ENCODE measurements at regions not wholly inside any gene's neighbourhood (a gene's known extent, or its start where the extent isn't known, plus 50 kb on each side); places are given as distances from the start of the nearest gene placed in this dataset.

DNA sequence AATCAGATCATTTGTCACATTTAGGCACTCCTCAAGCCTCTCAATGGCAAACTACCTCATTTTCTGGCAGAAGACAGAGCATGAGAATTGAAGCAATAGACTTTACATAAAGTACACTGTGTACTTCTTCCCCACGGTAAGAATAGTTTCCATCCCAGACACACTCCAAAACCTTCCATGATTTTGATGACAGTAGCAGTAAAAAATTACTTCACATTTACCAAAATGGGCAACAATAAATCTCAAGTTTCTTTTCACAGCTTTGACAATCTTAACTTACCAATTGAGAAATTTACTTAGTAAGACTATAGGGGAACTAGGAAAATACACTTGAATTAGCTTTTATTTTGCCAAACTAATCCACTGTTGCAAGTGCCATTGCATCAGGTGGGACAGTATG, 353.8 kb downstream of the HAO1 start:
- H3F3A ChIP-seq (replicated peaks; ENCODE audit: insufficient read depth) = no peaks in the 10 kb centered on the region
- WGBS (ENCODE audit: low lambda C conversion rate) = 6% methylated on average over 1 of the region's 1 CpG
- H3K4me2 ChIP-seq = no peak overlapping the region
- POLR2A ChIA-PET = no interaction called here
- no peak overlapping the region for H3K27ac ChIP-seq (ENCODE audit: low read depth in 2 of 2, low read length in 1 of 2)
- no peaks in the 10 kb centered on the region for H3K79me2 ChIP-seq (ENCODE audit: insufficient read depth)
- H3K9me2 ChIP-seq = no peaks in the 10 kb centered on the region
- TF ChIP-seq MEF2A (IDR thresholded peaks at IDR 0.05; ENCODE audit: borderline replicate concordance, low read depth) (no peak), GATA2 (CRISPR knock-in tag; IDR thresholded peaks at IDR 0.05) (no peak), EP300 (IDR thresholded peaks at IDR 0.05; ENCODE audit: borderline replicate concordance in 1 of 2, low read depth in 1 of 2, low read length in 1 of 2) (no peak), SMC3 (IDR thresholded peaks at IDR 0.05; ENCODE audit: low read depth, low read length) (no peak), RXRA (IDR thresholded peaks at IDR 0.05; ENCODE audit: borderline replicate concordance, low read depth) (no peak), RAD21 (IDR thresholded peaks at IDR 0.05; ENCODE audit: low read length) (no peak)
- TF ChIP-seq, protein P1, sequence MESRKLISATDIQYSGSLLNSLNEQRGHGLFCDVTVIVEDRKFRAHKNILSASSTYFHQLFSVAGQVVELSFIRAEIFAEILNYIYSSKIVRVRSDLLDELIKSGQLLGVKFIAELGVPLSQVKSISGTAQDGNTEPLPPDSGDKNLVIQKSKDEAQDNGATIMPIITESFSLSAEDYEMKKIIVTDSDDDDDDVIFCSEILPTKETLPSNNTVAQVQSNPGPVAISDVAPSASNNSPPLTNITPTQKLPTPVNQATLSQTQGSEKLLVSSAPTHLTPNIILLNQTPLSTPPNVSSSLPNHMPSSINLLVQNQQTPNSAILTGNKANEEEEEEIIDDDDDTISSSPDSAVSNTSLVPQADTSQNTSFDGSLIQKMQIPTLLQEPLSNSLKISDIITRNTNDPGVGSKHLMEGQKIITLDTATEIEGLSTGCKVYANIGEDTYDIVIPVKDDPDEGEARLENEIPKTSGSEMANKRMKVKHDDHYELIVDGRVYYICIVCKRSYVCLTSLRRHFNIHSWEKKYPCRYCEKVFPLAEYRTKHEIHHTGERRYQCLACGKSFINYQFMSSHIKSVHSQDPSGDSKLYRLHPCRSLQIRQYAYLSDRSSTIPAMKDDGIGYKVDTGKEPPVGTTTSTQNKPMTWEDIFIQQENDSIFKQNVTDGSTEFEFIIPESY (IDR thresholded peaks at IDR 0.05; ENCODE audit: borderline replicate concordance, low read depth) = no peak
- TF ChIP-seq, protein P2, sequence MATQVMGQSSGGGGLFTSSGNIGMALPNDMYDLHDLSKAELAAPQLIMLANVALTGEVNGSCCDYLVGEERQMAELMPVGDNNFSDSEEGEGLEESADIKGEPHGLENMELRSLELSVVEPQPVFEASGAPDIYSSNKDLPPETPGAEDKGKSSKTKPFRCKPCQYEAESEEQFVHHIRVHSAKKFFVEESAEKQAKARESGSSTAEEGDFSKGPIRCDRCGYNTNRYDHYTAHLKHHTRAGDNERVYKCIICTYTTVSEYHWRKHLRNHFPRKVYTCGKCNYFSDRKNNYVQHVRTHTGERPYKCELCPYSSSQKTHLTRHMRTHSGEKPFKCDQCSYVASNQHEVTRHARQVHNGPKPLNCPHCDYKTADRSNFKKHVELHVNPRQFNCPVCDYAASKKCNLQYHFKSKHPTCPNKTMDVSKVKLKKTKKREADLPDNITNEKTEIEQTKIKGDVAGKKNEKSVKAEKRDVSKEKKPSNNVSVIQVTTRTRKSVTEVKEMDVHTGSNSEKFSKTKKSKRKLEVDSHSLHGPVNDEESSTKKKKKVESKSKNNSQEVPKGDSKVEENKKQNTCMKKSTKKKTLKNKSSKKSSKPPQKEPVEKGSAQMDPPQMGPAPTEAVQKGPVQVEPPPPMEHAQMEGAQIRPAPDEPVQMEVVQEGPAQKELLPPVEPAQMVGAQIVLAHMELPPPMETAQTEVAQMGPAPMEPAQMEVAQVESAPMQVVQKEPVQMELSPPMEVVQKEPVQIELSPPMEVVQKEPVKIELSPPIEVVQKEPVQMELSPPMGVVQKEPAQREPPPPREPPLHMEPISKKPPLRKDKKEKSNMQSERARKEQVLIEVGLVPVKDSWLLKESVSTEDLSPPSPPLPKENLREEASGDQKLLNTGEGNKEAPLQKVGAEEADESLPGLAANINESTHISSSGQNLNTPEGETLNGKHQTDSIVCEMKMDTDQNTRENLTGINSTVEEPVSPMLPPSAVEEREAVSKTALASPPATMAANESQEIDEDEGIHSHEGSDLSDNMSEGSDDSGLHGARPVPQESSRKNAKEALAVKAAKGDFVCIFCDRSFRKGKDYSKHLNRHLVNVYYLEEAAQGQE (IDR thresholded peaks at IDR 0.05; ENCODE audit: low read depth, low read length) = no peak
- TF ChIP-seq, protein P3, sequence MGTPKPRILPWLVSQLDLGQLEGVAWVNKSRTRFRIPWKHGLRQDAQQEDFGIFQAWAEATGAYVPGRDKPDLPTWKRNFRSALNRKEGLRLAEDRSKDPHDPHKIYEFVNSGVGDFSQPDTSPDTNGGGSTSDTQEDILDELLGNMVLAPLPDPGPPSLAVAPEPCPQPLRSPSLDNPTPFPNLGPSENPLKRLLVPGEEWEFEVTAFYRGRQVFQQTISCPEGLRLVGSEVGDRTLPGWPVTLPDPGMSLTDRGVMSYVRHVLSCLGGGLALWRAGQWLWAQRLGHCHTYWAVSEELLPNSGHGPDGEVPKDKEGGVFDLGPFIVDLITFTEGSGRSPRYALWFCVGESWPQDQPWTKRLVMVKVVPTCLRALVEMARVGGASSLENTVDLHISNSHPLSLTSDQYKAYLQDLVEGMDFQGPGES (IDR thresholded peaks at IDR 0.05; ENCODE audit: low read depth, low read length) = no peak
- H4K20me1 ChIP-seq (ENCODE audit: insufficient read depth) = no peaks in the 10 kb centered on the region
- DNase-seq = no peak
- H3K4me1 ChIP-seq (ENCODE audit: control insufficient read depth in 1 of 2, insufficient read depth in 2 of 2, low read depth in 1 of 2, low read length in 1 of 2) = no peaks in the 10 kb centered on the region
- peak overlapping the region; percentile 35; the same call in 1 of the 2 replicates for H2AFZ ChIP-seq (ENCODE audit: low read depth)
- no peaks in the 10 kb centered on the region for H3K36me3 ChIP-seq (replicated peaks in 1 of 2; ENCODE audit: control insufficient read depth in 1 of 2, insufficient read depth in 2 of 2, low read length in 1 of 2)
- no peaks in the 10 kb centered on the region for H3K9me3 ChIP-seq
- H3K4me3 ChIP-seq (ENCODE audit: low read depth in 2 of 2, low read length in 1 of 2) = no peak overlapping the region
- CTCF ChIA-PET = no interaction called here
- H3K27me3 ChIP-seq (ENCODE audit: insufficient read depth) = no peaks in the 10 kb centered on the region
- no peak overlapping the region for H3K9ac ChIP-seq

DNA sequence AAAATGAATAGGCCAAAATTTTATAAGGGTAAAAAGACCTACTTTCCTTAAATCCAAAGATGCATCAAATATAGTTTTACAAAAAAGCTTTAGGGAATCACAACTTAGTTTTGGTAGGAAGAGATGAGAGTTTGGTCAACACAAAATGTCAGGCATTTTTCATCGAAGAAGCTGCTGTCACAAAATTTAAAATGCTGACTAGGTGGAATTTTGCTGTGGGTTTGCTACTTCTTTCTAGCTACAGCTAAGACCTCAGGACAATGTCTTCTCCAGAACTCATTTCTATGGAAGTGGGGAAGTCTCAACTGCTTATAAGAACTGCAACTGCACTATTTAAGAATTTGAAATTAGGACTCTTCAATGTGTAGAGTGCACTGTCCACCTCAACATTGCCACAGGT, 351.1 kb downstream of the HAO1 start:
- Histone ChIP-seq H2AFZ (ENCODE audit: low read depth) (no peak overlapping the region), H4K20me1 (ENCODE audit: insufficient read depth) (no peaks in the 10 kb centered on the region), H3K4me1 (ENCODE audit: control insufficient read depth in 1 of 2, insufficient read depth in 2 of 2, low read depth in 1 of 2, low read length in 1 of 2) (no peaks in the 10 kb centered on the region), H3K9me3 (no peaks in the 10 kb centered on the region), H3K9ac (no peak overlapping the region), H3K9me2 (no peaks in the 10 kb centered on the region), H3K36me3 (replicated peaks in 1 of 2; ENCODE audit: control insufficient read depth in 1 of 2, insufficient read depth in 2 of 2, low read length in 1 of 2) (no peaks in the 10 kb centered on the region), H3F3A (replicated peaks; ENCODE audit: insufficient read depth) (no peaks in the 10 kb centered on the region), H3K27me3 (ENCODE audit: insufficient read depth) (no peaks in the 10 kb centered on the region), H3K4me2 (no peak overlapping the region), H3K79me2 (ENCODE audit: insufficient read depth) (no peaks in the 10 kb centered on the region), H3K27ac (ENCODE audit: low read depth in 2 of 2, low read length in 1 of 2) (no peak overlapping the region), H3K4me3 (ENCODE audit: low read depth in 2 of 2, low read length in 1 of 2) (no peak overlapping the region)
- WGBS (ENCODE audit: low lambda C conversion rate) = 0% methylated on average over 1 of the region's 1 CpG
- ChIA-PET CTCF (interaction anchor here (0.6 to 0.9 kb wide), 2 partner anchors 11 to 1434 kb away, joined by 3 to 4 read pairs; no protein-coding TSS in a partner anchor), POLR2A (no interaction called here)
- no peak for DNase-seq
- no peak for TF ChIP-seq YY1 (IDR thresholded peaks at IDR 0.05; ENCODE audit: low read depth)
- no peak for TF ChIP-seq EP300 (IDR thresholded peaks at IDR 0.05; ENCODE audit: borderline replicate concordance in 1 of 2, low read depth in 1 of 2, low read length in 1 of 2)
- TF ChIP-seq RXRA (IDR thresholded peaks at IDR 0.05; ENCODE audit: borderline replicate concordance, low read depth) = no peak
- no peak for TF ChIP-seq POLR2AphosphoS5 (IDR thresholded peaks at IDR 0.05; ENCODE audit: low read depth, low read length)
- no peak for TF ChIP-seq MXI1 (IDR thresholded peaks at IDR 0.05; ENCODE audit: low read depth, low read length)
- TF ChIP-seq NFIC (IDR thresholded peaks at IDR 0.05; ENCODE audit: borderline replicate concordance) = no peak
- no peak for TF ChIP-seq TAF1 (IDR thresholded peaks at IDR 0.05; ENCODE audit: borderline replicate concordance, low read depth, low read length)
- no peak for TF ChIP-seq RCOR1 (IDR thresholded peaks at IDR 0.05; ENCODE audit: low read length)
- TF ChIP-seq SIN3A (IDR thresholded peaks at IDR 0.05; ENCODE audit: borderline replicate concordance, low read depth, low read length) = no peak
- TF ChIP-seq, protein P1 (IDR thresholded peaks at IDR 0.05; ENCODE audit: borderline replicate concordance, low read depth) = no peak
